ENCODE measurements at regions not wholly inside any gene's neighbourhood (a gene's known extent, or its start where the extent isn't known, plus 50 kb on each side); places are given as distances from the start of the nearest gene placed in this dataset.
"Not testable (repeated sequence)": the region's sequence is repeated elsewhere in the genome, so short reads cannot be mapped to it uniquely, and the experiment has no call there.

DNA sequence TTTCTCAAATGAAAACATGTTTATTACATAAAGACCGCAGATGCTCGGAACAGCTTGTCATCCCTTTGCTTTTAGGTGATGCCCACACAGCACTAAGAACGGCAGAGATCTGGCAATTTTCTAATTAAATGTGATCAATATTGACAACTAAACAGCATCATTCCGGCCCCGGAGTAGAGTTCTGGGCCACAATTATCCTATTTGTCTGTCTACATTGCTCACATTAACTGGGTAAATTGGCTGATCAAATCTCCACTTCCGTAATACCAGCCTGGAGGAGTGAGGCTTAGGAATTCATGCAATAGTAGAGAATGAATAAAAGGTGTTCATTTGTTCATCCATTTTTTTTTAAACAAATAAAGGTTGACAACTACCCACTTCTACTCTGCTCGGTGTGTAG is 245.1 kb upstream of the C9orf72 start:
- CTCF ChIA-PET = no interaction called here
- POLR2A ChIA-PET (ENCODE audit: low non-redundant PET) = no interaction called here
- TF ChIP-seq, protein P1, sequence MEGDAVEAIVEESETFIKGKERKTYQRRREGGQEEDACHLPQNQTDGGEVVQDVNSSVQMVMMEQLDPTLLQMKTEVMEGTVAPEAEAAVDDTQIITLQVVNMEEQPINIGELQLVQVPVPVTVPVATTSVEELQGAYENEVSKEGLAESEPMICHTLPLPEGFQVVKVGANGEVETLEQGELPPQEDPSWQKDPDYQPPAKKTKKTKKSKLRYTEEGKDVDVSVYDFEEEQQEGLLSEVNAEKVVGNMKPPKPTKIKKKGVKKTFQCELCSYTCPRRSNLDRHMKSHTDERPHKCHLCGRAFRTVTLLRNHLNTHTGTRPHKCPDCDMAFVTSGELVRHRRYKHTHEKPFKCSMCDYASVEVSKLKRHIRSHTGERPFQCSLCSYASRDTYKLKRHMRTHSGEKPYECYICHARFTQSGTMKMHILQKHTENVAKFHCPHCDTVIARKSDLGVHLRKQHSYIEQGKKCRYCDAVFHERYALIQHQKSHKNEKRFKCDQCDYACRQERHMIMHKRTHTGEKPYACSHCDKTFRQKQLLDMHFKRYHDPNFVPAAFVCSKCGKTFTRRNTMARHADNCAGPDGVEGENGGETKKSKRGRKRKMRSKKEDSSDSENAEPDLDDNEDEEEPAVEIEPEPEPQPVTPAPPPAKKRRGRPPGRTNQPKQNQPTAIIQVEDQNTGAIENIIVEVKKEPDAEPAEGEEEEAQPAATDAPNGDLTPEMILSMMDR (conservative IDR thresholded peaks at IDR 0.05; ENCODE audit: low read depth) = no peak
- no peak for DNase-seq (ENCODE audit: low spot score)
- no peak overlapping the region for H3K27ac ChIP-seq

DNA sequence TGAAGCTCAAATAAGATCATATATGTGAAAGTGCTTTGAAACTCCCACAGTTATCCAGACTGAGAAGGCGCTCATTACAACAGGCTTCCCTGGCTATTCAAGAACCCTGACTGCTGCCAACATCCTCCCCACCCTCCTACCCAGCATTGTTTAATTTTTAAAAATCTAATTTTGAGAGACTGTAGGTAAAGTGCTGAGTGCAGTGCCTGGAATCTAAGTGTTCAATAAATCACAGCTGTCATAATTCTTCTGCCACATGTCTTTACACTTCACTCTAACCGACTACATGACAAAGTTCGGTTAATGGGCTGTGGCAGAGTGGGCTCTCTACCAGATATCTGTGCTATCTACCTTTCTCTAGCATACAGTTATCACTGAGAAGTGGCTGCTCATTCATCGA is 255.6 kb upstream of the C9orf72 start:
- TF ChIP-seq, protein P1 (conservative IDR thresholded peaks at IDR 0.05; ENCODE audit: low read depth) = no peak
- ChIA-PET POLR2A (ENCODE audit: low non-redundant PET) (no interaction called here), CTCF (no interaction called here)
- H3K27ac ChIP-seq = no peak overlapping the region
- DNase-seq (ENCODE audit: low spot score) = no peak

DNA sequence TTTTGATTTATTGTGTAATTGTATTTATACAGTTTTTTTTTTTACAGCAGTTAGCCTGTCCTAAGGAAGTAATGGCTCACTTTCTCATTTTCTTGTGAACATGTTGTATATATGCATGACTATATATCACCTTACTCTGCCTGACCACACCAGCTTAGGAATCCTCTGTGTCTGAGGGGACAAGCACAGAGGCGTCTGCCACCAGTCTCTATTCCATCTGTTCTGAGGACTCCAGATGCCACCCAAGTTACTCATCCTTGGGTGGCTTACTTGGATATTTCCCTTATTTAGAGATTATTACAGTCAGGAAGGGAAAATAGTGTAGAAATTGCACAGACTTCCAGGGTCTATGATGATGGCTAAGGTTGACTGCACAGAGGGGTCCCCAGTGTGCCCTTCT is 256.3 kb upstream of the C9orf72 start:
- ChIA-PET POLR2A (ENCODE audit: low non-redundant PET) (no interaction called here), CTCF (no interaction called here)
- no peak for DNase-seq (ENCODE audit: low spot score)
- no peak overlapping the region for H3K27ac ChIP-seq
- TF ChIP-seq, protein P1 (conservative IDR thresholded peaks at IDR 0.05; ENCODE audit: low read depth) = no peak

DNA sequence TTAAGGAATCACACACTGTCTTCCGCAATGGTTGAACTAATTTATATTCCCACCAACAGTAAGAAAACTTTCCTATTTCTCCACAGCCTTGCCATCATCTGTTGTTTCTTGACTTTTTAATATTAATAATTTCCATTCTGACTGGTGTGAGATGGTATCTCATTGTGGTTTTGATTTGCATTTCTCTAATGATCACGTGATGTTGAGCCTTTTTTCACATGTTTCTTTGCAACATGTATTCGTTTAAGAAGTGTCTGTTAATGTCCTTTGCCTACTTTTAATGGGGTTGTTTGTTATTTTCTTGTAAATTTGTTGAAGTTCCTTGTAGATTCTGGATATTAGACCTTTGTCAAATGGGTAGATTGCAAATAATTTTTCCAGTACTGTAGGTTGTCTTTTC is 258.8 kb upstream of the C9orf72 start:
- DNase-seq (ENCODE audit: low spot score); CTCF ChIA-PET; H3K27ac ChIP-seq; POLR2A ChIA-PET (ENCODE audit: low non-redundant PET): not testable (repeated sequence)

DNA sequence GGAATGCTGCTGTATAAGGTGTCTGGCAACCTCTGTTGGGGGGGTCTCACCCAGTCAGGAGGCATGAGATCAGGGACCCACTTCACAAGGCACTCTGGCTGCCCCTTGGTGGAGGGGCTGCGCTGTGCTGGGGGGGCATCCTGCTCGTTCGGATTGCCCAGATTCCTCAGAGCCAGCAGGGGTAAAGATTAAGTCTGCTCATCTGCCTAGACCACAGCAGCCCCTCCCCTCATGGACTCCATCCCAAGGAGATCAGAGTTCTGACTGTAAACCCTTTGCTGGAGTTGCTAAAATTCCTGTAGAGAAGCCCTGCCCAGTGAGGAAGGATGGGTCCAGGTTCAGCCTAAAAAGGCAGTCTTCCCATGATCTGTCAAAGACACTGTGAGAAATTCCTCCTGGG is 262.0 kb upstream of the C9orf72 start:
- TF ChIP-seq, protein P1 (conservative IDR thresholded peaks at IDR 0.05; ENCODE audit: low read depth) = no peak
- H3K27ac ChIP-seq = no peak overlapping the region
- ChIA-PET CTCF (no interaction called here), POLR2A (ENCODE audit: low non-redundant PET) (no interaction called here)
- DNase-seq (ENCODE audit: low spot score) = no peak

DNA sequence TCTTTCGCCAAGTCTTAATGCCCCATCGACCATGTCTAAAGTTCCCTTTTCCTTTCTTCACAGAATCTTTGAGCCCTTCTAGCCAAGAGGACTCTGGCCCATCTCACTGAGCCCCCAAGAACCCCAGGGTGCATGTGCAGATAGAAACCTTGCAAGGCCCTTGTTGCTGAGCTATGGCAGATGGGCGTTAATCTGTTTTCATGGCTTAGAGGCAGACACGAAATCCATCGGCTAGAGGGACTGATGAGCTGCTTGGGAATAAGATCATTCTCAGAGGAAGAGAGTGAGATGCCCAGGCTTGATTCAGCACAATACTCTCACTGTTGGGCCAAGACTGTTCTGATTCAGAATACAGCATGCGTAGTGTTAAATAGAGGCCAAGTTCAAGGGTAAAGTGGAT is 262.5 kb upstream of the C9orf72 start:
- ChIA-PET CTCF (no interaction called here), POLR2A (ENCODE audit: low non-redundant PET) (no interaction called here)
- no peak overlapping the region for H3K27ac ChIP-seq
- no peak for DNase-seq (ENCODE audit: low spot score)
- TF ChIP-seq, protein P1 (conservative IDR thresholded peaks at IDR 0.05; ENCODE audit: low read depth) = no peak

DNA sequence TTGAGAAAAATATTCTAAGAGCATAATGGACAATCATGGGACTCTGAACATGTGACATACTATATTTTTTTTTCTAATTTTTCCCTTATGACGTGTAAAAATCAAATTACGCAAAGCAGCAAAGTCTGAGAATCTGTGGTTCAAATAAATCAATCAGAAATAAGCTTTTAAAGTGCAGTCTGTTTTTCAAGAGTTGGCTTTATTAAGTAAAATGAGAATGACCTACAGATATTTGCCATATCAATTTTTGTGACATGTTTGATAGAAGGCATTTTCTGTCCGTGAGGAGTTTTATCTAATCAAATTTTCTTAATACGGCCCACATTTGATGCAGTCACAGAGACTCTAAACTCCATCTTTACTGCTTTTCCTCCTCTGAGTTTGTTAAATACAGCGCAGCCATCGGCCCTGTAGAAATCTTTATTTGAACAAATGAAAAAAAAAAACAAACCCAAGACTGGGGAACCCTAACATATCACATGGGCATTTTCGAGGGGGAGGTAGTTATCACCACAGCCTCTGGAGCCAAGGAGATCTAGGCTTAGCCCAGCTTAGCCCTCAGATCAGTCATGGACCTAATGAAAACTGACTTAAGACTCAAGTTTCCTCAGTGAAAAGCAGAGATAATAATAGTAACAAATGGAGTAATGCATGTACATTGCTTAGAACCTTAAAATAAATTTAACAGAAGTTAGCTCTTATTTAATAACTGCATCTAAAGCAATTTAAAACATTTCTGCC is 263.6 kb upstream of the C9orf72 start:
- CTCF ChIA-PET = no interaction called here
- TF ChIP-seq, protein P1 (conservative IDR thresholded peaks at IDR 0.05; ENCODE audit: low read depth) = no peak
- POLR2A ChIA-PET (ENCODE audit: low non-redundant PET) = no interaction called here
- DNase-seq (ENCODE audit: low spot score) = no peak
- no peak overlapping the region for H3K27ac ChIP-seq

All from RWPE1 (cell line).